ENCODE measurements at regions not wholly inside any gene's neighbourhood (a gene's known extent, or its start where the extent isn't known, plus 50 kb on each side); places are given as distances from the start of the nearest gene placed in this dataset.
"Not testable (repeated sequence)": the region's sequence is repeated elsewhere in the genome, so short reads cannot be mapped to it uniquely, and the experiment has no call there.

DNA sequence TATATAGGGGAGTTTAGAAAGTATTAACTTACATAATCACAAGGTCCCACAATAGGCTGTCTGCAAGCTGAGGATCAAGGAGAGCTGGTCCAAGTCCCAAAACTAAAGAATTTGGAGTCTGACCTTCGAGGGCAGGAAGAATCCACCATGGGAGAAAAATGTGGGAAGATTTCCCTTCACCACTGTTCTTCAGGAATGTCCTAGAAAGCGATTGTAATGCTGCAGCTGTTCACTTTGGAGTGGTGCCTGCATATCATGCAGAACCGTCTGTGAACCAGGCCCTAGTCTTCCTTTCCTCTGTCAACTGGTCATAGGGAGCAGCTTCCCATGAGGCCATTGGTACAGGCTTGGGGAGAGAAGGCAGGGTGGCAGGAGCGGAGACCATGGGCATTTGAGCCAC is 497.9 kb upstream of the ARPP21 start:
- TF ChIP-seq, protein P1, sequence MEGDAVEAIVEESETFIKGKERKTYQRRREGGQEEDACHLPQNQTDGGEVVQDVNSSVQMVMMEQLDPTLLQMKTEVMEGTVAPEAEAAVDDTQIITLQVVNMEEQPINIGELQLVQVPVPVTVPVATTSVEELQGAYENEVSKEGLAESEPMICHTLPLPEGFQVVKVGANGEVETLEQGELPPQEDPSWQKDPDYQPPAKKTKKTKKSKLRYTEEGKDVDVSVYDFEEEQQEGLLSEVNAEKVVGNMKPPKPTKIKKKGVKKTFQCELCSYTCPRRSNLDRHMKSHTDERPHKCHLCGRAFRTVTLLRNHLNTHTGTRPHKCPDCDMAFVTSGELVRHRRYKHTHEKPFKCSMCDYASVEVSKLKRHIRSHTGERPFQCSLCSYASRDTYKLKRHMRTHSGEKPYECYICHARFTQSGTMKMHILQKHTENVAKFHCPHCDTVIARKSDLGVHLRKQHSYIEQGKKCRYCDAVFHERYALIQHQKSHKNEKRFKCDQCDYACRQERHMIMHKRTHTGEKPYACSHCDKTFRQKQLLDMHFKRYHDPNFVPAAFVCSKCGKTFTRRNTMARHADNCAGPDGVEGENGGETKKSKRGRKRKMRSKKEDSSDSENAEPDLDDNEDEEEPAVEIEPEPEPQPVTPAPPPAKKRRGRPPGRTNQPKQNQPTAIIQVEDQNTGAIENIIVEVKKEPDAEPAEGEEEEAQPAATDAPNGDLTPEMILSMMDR (IDR thresholded peaks at IDR 0.05; ENCODE audit: control extremely low read depth, extremely low read depth, low read depth, missing control alignments): no peak
- ChIA-PET CTCF (no interaction called here), POLR2A (no interaction called here)
- no peak for DNase-seq (ENCODE audit: extremely low spot score)

DNA sequence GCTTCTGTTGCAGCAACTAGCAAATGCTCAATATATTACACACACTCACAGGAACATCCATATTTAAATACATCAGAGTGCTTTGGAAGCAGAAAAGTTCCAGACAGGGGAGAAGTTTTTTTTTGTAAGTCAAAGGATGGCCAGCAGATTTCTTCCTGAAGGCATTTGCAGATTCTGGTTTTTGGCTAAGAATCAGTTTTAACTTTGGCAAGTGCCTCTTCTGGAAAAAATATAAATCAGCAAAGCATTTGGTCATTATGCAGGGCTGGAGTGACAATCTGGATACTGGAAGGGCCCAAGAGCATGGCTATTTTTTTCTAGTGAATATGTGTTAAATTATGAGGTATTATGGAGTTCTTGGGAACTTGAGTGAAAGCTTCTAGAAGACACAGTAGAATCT is 495.3 kb upstream of the ARPP21 start:
- ChIA-PET CTCF (no interaction called here), POLR2A (no interaction called here)
- TF ChIP-seq, protein P1 (IDR thresholded peaks at IDR 0.05; ENCODE audit: control extremely low read depth, extremely low read depth, low read depth, missing control alignments): no peak
- no peak for DNase-seq (ENCODE audit: extremely low spot score)

DNA sequence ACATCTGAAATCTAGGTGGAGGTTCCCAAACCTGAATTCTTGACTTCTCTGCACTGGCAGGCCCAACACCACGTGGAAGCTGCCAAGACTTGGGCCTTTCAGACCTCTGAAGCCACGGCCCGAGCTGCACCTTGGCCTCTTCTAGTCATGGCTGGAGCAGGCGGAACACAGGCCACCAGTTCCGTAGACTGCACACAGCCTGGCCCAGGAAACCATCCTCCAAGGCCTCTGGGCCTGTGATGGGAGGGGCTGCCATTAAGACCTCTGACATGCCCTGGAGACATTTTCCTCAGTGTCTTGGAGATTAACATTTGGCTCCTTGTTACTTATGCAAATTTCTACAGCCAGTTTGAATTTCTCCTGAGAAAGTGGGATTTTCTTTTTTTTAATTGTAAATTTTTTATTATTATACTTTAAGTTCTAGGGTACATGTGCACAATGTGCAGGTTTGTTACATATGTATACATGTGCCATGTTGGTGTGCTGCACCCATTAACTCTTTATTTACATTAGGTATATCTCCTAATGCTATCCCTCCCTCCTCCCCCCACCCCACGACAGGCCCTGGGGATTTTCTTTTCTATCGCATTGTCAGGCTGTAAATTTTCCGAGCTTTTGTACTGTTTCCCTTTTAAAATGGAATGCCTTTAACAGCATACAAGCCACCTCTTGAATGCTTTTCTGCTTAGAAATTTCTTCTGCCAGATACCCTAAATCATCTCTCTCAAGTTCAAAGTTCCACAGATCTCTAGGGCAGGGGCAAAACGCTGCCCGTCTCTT is 492.9 kb upstream of the ARPP21 start:
- DNase-seq (ENCODE audit: extremely low spot score); POLR2A ChIA-PET; CTCF ChIA-PET: not testable (repeated sequence)

DNA sequence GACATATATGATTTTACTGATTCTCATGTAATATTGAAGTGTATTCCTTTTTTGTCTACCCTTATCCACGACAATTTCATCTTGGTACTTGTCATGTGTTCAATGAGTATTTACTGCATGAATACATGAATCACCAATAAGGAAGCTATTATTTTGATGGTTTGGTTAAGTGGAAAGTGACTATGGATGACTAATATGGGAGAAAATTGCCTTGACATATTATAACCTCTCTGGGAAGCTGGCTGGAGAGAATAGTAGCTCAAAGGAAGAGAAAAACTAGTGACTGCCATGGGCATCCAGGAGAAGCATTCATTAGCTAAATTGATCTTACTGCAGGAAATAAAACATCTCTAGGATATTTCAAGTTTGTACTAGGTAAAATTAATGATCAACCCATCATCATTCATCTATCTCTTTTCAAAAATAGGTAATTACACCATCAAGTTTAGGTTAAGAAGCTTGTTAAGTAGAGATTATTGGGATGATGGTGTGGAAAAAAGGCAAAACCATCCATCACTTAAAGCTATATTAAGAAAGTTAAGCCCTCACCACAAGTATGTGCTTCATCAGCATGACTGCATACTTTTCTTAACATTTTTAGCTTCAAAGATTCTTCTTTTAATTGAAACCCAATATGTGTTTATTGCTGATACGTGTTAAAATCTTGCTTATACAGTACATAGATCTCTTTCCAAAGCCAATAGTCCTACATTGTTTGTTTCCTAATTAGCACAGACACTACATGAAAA is 455.2 kb upstream of the ARPP21 start:
- POLR2A ChIA-PET: no interaction called here
- TF ChIP-seq, protein P1 (IDR thresholded peaks at IDR 0.05; ENCODE audit: control extremely low read depth, extremely low read depth, low read depth, missing control alignments): no peak
- CTCF ChIA-PET: interaction anchor here (0.7 to 1.9 kb wide), 4 partner anchors 12 to 39 kb away, joined by 3 to 4 read pairs (median 3); no protein-coding TSS in a partner anchor

DNA sequence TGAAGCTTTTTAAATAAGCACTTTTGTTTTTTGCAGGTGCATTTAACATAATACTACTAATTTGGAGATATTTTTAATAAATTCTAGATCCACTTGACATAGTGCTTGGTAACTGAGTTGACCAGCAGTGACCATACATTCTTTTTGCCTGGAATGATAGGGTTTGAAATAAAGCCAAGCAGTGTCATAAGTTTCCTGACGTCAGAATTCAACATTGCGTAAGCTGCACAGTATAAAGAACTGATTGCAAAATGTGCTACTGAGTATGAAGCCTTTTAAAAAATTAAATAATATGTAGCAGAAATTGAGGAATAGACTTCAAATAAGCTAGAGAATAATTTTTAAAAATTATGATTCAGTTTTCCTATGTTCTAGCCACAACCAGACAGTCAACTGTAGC is 454.6 kb upstream of the ARPP21 start:
- TF ChIP-seq, protein P1 (IDR thresholded peaks at IDR 0.05; ENCODE audit: control extremely low read depth, extremely low read depth, low read depth, missing control alignments): no peak
- ChIA-PET CTCF (interaction anchor here (1.2 to 1.9 kb wide), 3 partner anchors 11 to 39 kb away, joined by 3 to 4 read pairs (median 3); no protein-coding TSS in a partner anchor), POLR2A (no interaction called here)

More for the DNA sequence above, 455.2 kb upstream of the ARPP21 start:
- no peak for DNase-seq (ENCODE audit: extremely low spot score)

DNA sequence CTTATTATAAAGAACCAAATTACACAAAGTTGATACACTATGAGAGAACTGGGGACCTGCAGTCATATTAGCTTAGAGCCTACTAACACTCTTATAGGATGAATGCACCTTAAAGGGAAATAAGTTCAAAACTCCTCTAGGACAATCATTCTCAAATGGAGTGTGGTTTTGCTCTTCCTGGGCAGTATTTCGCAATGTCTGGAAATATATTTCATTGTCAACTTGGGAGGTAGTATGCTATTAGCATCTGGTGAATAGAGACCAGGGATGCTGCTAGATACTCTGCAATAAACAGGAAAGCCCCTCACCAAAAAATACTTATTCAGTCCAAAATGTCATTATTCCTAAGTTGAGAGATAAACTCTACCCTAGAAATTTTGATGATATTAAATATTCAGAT is 451.4 kb upstream of the ARPP21 start:
- DNase-seq (ENCODE audit: extremely low spot score): no peak
- TF ChIP-seq, protein P1 (IDR thresholded peaks at IDR 0.05; ENCODE audit: control extremely low read depth, extremely low read depth, low read depth, missing control alignments): no peak
- ChIA-PET POLR2A (no interaction called here), CTCF (interaction anchor here (1.0 kb wide), 1 partner anchor 8 kb away, joined by 3 read pairs; no protein-coding TSS in a partner anchor)

More for the DNA sequence above, 454.6 kb upstream of the ARPP21 start:
- no peak for DNase-seq (ENCODE audit: extremely low spot score)

DNA sequence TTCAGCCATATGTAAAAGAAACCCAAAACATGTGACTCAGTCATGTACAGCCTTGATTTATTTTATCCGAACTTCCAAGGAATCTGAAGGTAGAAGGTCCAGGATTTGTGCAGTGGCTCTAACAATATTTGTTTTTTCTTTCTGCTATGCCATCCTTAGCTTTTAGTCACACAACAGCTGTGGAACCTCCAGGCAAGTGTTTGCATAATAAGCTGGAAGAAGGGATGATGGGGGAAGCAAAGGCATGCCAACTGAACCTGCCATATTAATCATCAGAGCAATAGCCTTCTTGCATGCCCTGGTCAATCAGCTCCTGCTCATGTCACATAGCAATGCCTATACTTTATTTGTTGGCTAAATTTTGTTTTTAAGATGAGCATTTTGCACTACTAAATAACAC is 444.7 kb upstream of the ARPP21 start:
- ChIA-PET POLR2A (no interaction called here), CTCF (interaction anchor here (2.4 kb wide), 1 partner anchor 9 kb away, joined by 7 read pairs; no protein-coding TSS in a partner anchor)
- no peak for DNase-seq (ENCODE audit: extremely low spot score)
- TF ChIP-seq, protein P1 (IDR thresholded peaks at IDR 0.05; ENCODE audit: control extremely low read depth, extremely low read depth, low read depth, missing control alignments): no peak
